ENCODE measurements at regions not wholly inside any gene's neighbourhood (a gene's known extent, or its start where the extent isn't known, plus 50 kb on each side); places are given as distances from the start of the nearest gene placed in this dataset.

- TF ChIP-seq CTCF (IDR thresholded peaks at IDR 0.05) (no peak), POLR2A (IDR thresholded peaks at IDR 0.05) (no peak), EP300 (IDR thresholded peaks at IDR 0.05) (no peak), POLR2AphosphoS5 (IDR thresholded peaks at IDR 0.05) (no peak)
Observed at GRCh38 chrX:78452356-78452755, 124.9 kb upstream of the CYSLTR1 start.
